ENCODE measurements at regions not wholly inside any gene's neighbourhood (a gene's known extent, or its start where the extent isn't known, plus 50 kb on each side); places are given as distances from the start of the nearest gene placed in this dataset.

- DNase-seq (ENCODE audit: low spot score) (no peak), ATAC-seq (ENCODE audit: low read depth) (no peak)
- Histone ChIP-seq H3K27ac (ENCODE audit: poor library complexity, severe bottlenecking) (no peak overlapping the region), H3K36me3 (ENCODE audit: low read depth) (no peaks in the 10 kb centered on the region), H3K27me3 (ENCODE audit: insufficient read depth, poor library complexity, severe bottlenecking) (peaks cover 3% of the 10 kb centered on the region), H3K9me3 (ENCODE audit: severe bottlenecking) (no peaks in the 10 kb centered on the region), H3K4me1 (ENCODE audit: insufficient read depth, poor library complexity, severe bottlenecking) (no peaks in the 10 kb centered on the region), H3K4me3 (ENCODE audit: severe bottlenecking) (no peak overlapping the region)
- TF ChIP-seq CTCF (IDR thresholded peaks at IDR 0.05; ENCODE audit: poor library complexity, severe bottlenecking): no peak
Measured at GRCh38 chr14:81938341-81938740, 404.7 kb upstream of the SEL1L start.

GRCh38 chr14:81940651-81941050, 407.0 kb upstream of the SEL1L start:
- ATAC-seq (ENCODE audit: low read depth) (no peak), DNase-seq (ENCODE audit: low spot score) (no peak)
- Histone ChIP-seq H3K4me3 (ENCODE audit: severe bottlenecking) (no peak overlapping the region), H3K4me1 (ENCODE audit: insufficient read depth, poor library complexity, severe bottlenecking) (no peaks in the 10 kb centered on the region), H3K9me3 (ENCODE audit: severe bottlenecking) (no peaks in the 10 kb centered on the region), H3K36me3 (ENCODE audit: low read depth) (no peaks in the 10 kb centered on the region), H3K27ac (ENCODE audit: poor library complexity, severe bottlenecking) (no peak overlapping the region), H3K27me3 (ENCODE audit: insufficient read depth, poor library complexity, severe bottlenecking) (no peaks in the 10 kb centered on the region)
- no peak for TF ChIP-seq CTCF (IDR thresholded peaks at IDR 0.05; ENCODE audit: poor library complexity, severe bottlenecking)

GRCh38 chr14:81942071-81942470, 408.4 kb upstream of the SEL1L start:
- Histone ChIP-seq H3K4me1 (ENCODE audit: insufficient read depth, poor library complexity, severe bottlenecking) (no peaks in the 10 kb centered on the region), H3K4me3 (ENCODE audit: severe bottlenecking) (no peak overlapping the region), H3K36me3 (ENCODE audit: low read depth) (no peaks in the 10 kb centered on the region), H3K9me3 (ENCODE audit: severe bottlenecking) (no peaks in the 10 kb centered on the region), H3K27ac (ENCODE audit: poor library complexity, severe bottlenecking) (no peak overlapping the region), H3K27me3 (ENCODE audit: insufficient read depth, poor library complexity, severe bottlenecking) (no peaks in the 10 kb centered on the region)
- TF ChIP-seq CTCF (IDR thresholded peaks at IDR 0.05; ENCODE audit: poor library complexity, severe bottlenecking): no peak
- ATAC-seq (ENCODE audit: low read depth) (no peak), DNase-seq (ENCODE audit: low spot score) (no peak)

- Histone ChIP-seq H3K27ac (ENCODE audit: poor library complexity, severe bottlenecking) (no peak overlapping the region), H3K9me3 (ENCODE audit: severe bottlenecking) (no peaks in the 10 kb centered on the region), H3K4me3 (ENCODE audit: severe bottlenecking) (no peak overlapping the region), H3K36me3 (ENCODE audit: low read depth) (no peaks in the 10 kb centered on the region), H3K4me1 (ENCODE audit: insufficient read depth, poor library complexity, severe bottlenecking) (no peaks in the 10 kb centered on the region), H3K27me3 (ENCODE audit: insufficient read depth, poor library complexity, severe bottlenecking) (no peaks in the 10 kb centered on the region)
- no peak for TF ChIP-seq CTCF (IDR thresholded peaks at IDR 0.05; ENCODE audit: poor library complexity, severe bottlenecking)
- ATAC-seq (ENCODE audit: low read depth): no peak
- no peak for DNase-seq (ENCODE audit: low spot score)
Measured at GRCh38 chr14:81946375-81946774, 412.7 kb upstream of the SEL1L start.

GRCh38 chr14:81946834-81947798, 413.5 kb upstream of the SEL1L start:
- H3K4me1 ChIP-seq (ENCODE audit: insufficient read depth, poor library complexity, severe bottlenecking): no peaks in the 10 kb centered on the region
- no peaks in the 10 kb centered on the region for H3K36me3 ChIP-seq (ENCODE audit: low read depth)
- H3K27me3 ChIP-seq (ENCODE audit: insufficient read depth, poor library complexity, severe bottlenecking): no peaks in the 10 kb centered on the region
- H3K9me3 ChIP-seq (ENCODE audit: severe bottlenecking): no peaks in the 10 kb centered on the region
- no peak overlapping the region for H3K4me3 ChIP-seq (ENCODE audit: severe bottlenecking)
- ATAC-seq (ENCODE audit: low read depth) (no peak), DNase-seq (ENCODE audit: low spot score) (no peak)
- H3K27ac ChIP-seq (ENCODE audit: poor library complexity, severe bottlenecking): no peak overlapping the region
- no peak for TF ChIP-seq CTCF (IDR thresholded peaks at IDR 0.05; ENCODE audit: poor library complexity, severe bottlenecking)

Measured in RWPE2 (cell line).